CD14-positive monocyte (primary cell): ENCODE measurements at regions not wholly inside any gene's neighbourhood (a gene's known extent, or its start where the extent isn't known, plus 50 kb on each side); places are given as distances from the start of the nearest gene placed in this dataset.

ENCODE experiments used
- DNase-seq, 3 donors: peaks; one replicate each; pipeline ENCODE4 v3.0.0-alpha.2; 2011 to 2022
- H2AFZ ChIP-seq: 2 replicates; pipeline ENCODE4 v1.6.0; 2012; ENCODE audit warnings: mild to moderate bottlenecking, low read depth, low read length, inconsistent platforms; ENCODE audit not compliant: insufficient read depth, poor library complexity, severe bottlenecking
- H3K27ac ChIP-seq, 2 donors: 1 replicate in 1 of 2; 2 replicates in 1 of 2; pipeline ENCODE4 v1.5.1; 2012 to 2013; ENCODE audit warnings: low read length in 2 of 2, control low read depth in 1 of 2, inconsistent platforms in 1 of 2, low read depth in 1 of 2, mild to moderate bottlenecking in 1 of 2
- H3K27me3 ChIP-seq, 2 donors: one replicate each; pipeline versions ENCODE4 v1.6.0 to v1.6.1; 2011 to 2013; ENCODE audit warnings: low read length in 2 of 2; ENCODE audit not compliant: control insufficient read depth in 2 of 2, insufficient read depth in 2 of 2
- H3K36me3 ChIP-seq, 2 donors: replicated peaks in 1 of 2; 1 replicate in 1 of 2; 2 replicates in 1 of 2; pipeline versions ENCODE4 v1.5.1 to v1.6.1; 2012 to 2013; ENCODE audit warnings: low read length in 2 of 2, control low read depth in 1 of 2, inconsistent platforms in 1 of 2, mild to moderate bottlenecking in 1 of 2; ENCODE audit not compliant: insufficient read depth in 2 of 2, control insufficient read depth in 1 of 2
- H3K4me1 ChIP-seq, 2 donors: 1 replicate in 1 of 2; 2 replicates in 1 of 2; pipeline versions ENCODE4 v1.5.1 to v1.6.1; 2012 to 2013; ENCODE audit warnings: low read length in 2 of 2, control low read depth in 1 of 2, inconsistent platforms in 1 of 2, mild to moderate bottlenecking in 1 of 2, moderate library complexity in 1 of 2; ENCODE audit not compliant: insufficient read depth in 2 of 2, control insufficient read depth in 1 of 2
- H3K4me2 ChIP-seq: replicated peaks from 2 replicates; pipeline ENCODE3; 2012; ENCODE audit warnings: low read length, moderate library complexity, mild to moderate bottlenecking; ENCODE audit not compliant: poor library complexity, severe bottlenecking; ENCODE audit errors: extremely low read depth
- H3K4me3 ChIP-seq, 3 experiments: fragments of 200-600 bp in 1 of 3; sonication (generic) in 1 of 3; replicated peaks in 1 of 3; 1 replicate in 2 of 3; 2 replicates in 1 of 3; pipeline ENCODE4 v1.5.1; 2011 to 2013; ENCODE audit warnings: low read length in 3 of 3, mild to moderate bottlenecking in 3 of 3, control low read depth in 2 of 3, low read depth in 2 of 3, inconsistent platforms in 1 of 3, moderate library complexity in 1 of 3
- H3K79me2 ChIP-seq: 2 replicates; pipeline ENCODE4 v1.6.0; 2012; ENCODE audit warnings: mild to moderate bottlenecking, control low read depth, inconsistent platforms, low read length, moderate library complexity; ENCODE audit not compliant: insufficient read depth
- H3K9ac ChIP-seq: 2 replicates; pipeline ENCODE4 v1.6.0; 2017; ENCODE audit warnings: low read length, mild to moderate bottlenecking; ENCODE audit not compliant: insufficient read depth, poor library complexity, severe bottlenecking
- H3K9me3 ChIP-seq, 2 donors: replicated peaks in 1 of 2; 1 replicate in 1 of 2; 2 replicates in 1 of 2; pipeline versions ENCODE4 v1.5.1 to v1.6.1; 2012 to 2013; ENCODE audit warnings: low read length in 2 of 2, control low read depth in 1 of 2; ENCODE audit not compliant: control insufficient read depth in 1 of 2, insufficient read depth in 1 of 2
- H4K20me1 ChIP-seq: 2 replicates; pipeline ENCODE4 v1.6.0; 2012; ENCODE audit warnings: mild to moderate bottlenecking, low read length, control low read depth, moderate library complexity; ENCODE audit not compliant: insufficient read depth
- H3K27ac Mint-ChIP-seq, 7 donors: one replicate each; pipeline ENCODE4 v1.8.0; 2020; ENCODE audit warnings: mild to moderate bottlenecking in 7 of 7, mixed read lengths in 7 of 7, moderate library complexity in 6 of 7, inconsistent platforms in 2 of 7
- H3K27me3 Mint-ChIP-seq, 3 donors: one replicate each; pipeline ENCODE4 v1.8.0; 2021 to 2022; ENCODE audit warnings: low read depth in 3 of 3, mild to moderate bottlenecking in 3 of 3, mixed read lengths in 3 of 3, moderate library complexity in 3 of 3, inconsistent platforms in 1 of 3
- H3K36me3 Mint-ChIP-seq, 2 donors: one replicate each; pipeline ENCODE4 v1.8.0; 2020; ENCODE audit warnings: mixed read lengths in 2 of 2, inconsistent platforms in 1 of 2, mild to moderate bottlenecking in 1 of 2
- H3K4me1 Mint-ChIP-seq: one replicate; pipeline ENCODE4 v1.8.0; 2020; ENCODE audit warnings: mild to moderate bottlenecking, mixed read lengths
- H3K4me3 Mint-ChIP-seq, 2 donors: one replicate each; pipeline ENCODE4 v1.8.0; 2020; ENCODE audit warnings: mild to moderate bottlenecking in 2 of 2, mixed read lengths in 2 of 2, moderate library complexity in 1 of 2
- H3K9me3 Mint-ChIP-seq, 7 donors: one replicate each; pipeline ENCODE4 v1.8.0; 2020 to 2022; ENCODE audit warnings: mixed read lengths in 7 of 7, mild to moderate bottlenecking in 6 of 7, moderate library complexity in 6 of 7, inconsistent platforms in 2 of 7
- WGBS: methylation state at CpG from one replicate; pipeline ENCODE4 v1.1.5; 2013; ENCODE audit warnings: missing lambda C conversion rate; ENCODE audit not compliant: insufficient coverage; 5-methylcytosine and 5-hydroxymethylcytosine counted together
- intact Hi-C, 2 donors: fragments of 100-400 bp; cut with micrococcal nuclease; formaldehyde crosslinking; loops; one replicate each; pipeline versions ENCODE4 v1.15.0 to v1.15.1; 2023
- TF ChIP-seq, protein P1 (sequence below): fragments of 200-600 bp; IDR thresholded peaks from one replicate; pipeline ENCODE4 v1.8.0; 2022; ENCODE audit warnings: antibody characterized with exemption, mild to moderate bottlenecking

DNA sequence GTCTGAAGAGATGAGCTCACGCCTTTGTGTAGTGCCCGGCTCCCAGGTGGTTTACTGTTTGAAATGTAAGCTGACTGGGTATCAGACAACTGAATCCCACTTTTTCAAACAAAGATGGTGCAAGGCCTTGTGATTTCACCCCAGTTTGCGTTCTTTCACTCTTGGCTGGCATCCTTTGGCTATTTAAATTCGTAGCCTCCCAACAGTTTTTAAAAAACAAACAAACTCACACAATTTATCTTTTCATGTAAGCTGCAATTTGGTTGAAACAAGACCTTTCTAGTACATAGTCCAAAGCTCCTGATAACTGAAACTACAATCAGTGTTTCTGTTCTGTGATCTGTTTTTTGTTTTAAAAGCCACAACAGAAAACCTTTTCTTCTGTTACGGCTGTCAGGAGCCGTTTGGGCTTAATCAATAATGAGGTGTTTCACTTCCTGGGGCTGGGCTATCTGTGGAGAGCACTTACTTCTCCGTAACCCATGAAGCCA, 65.1 kb upstream of the NPAS1 start:
- peak overlapping the region in 1 of 3 experiments; percentile 78 for H3K4me3 ChIP-seq
- DNase-seq: no peak

DNA sequence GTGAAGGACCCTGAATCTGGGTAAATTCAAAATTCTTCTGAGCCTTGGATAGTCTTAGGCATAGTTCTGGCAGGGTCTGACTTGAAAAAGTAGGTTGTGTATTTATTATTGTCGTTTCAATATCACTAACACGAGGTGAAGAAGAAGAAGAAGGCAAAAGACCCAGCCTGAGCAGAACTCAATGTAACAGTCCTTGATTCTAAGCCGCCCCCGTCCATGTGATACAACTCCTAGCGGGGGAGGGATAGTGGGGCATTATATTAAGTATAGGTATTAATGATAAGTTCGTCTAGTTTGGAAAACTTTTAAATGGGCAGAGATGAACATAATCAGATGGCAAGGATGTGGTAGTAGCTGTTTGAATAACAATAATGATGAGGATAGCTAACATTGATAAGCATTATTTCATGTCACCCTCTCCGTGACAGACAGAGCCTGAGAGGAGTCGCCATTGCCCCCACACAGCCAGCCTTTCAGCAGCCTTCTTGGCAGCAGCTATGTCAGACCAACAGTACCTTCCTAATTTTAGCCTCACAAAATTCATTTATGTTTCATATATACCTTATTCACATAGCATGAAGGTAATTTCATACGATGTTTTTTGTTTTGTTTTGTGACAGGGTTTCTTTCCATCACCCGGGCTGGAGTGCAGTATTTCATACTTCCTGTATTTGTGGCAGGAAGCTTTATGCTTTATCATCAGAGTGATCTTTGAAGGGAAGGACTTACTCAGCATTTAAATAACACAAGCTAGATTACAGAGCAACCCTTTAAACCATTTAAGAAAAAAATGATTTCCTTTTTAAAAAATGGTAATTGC, 64.4 kb upstream of the NPAS1 start:
- Histone ChIP-seq H4K20me1 (peaks cover 9% of the 10 kb centered on the region), H3K4me2 (peak overlapping the region; percentile 76), H3K4me1 (peaks cover 11 to 15% of the 10 kb centered on the region in 2 donors), H2AFZ (peak overlapping the region; percentile 73), H3K79me2 (peaks cover 4% of the 10 kb centered on the region), H3K9me3 (no peaks in the 10 kb centered on the region), H3K27ac (peak overlapping the region; percentile 46 to 82), H3K4me3 (peak overlapping the region; percentile 56 to 96 (median 78)), H3K27me3 (no peaks in the 10 kb centered on the region), H3K9ac (peak overlapping the region; percentile 59), H3K36me3 (peaks cover 0 to 23% of the 10 kb centered on the region in 2 donors)
- TF ChIP-seq, protein P1, sequence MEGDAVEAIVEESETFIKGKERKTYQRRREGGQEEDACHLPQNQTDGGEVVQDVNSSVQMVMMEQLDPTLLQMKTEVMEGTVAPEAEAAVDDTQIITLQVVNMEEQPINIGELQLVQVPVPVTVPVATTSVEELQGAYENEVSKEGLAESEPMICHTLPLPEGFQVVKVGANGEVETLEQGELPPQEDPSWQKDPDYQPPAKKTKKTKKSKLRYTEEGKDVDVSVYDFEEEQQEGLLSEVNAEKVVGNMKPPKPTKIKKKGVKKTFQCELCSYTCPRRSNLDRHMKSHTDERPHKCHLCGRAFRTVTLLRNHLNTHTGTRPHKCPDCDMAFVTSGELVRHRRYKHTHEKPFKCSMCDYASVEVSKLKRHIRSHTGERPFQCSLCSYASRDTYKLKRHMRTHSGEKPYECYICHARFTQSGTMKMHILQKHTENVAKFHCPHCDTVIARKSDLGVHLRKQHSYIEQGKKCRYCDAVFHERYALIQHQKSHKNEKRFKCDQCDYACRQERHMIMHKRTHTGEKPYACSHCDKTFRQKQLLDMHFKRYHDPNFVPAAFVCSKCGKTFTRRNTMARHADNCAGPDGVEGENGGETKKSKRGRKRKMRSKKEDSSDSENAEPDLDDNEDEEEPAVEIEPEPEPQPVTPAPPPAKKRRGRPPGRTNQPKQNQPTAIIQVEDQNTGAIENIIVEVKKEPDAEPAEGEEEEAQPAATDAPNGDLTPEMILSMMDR: no peak
- H3K4me1 Mint-ChIP-seq: peaks cover 24% of the 10 kb centered on the region
- intact Hi-C loops: no loop called here
- DNase-seq: peak; percentile 24 to 50 (median 45)
- WGBS: 6% methylated on average over 3 of the region's 10 CpGs
- H3K9me3 Mint-ChIP-seq: no peaks in the 10 kb centered on the region
- H3K4me3 Mint-ChIP-seq: peak overlapping the region; percentile 83 to 93
- no peaks in the 10 kb centered on the region for H3K27me3 Mint-ChIP-seq
- peak overlapping the region; percentile 76 to 94 (median 87) for H3K27ac Mint-ChIP-seq
- peaks cover 6 to 14% of the 10 kb centered on the region in 2 donors for H3K36me3 Mint-ChIP-seq

More for the DNA sequence above, 65.1 kb upstream of the NPAS1 start:
- Mint-ChIP-seq H3K27ac (peak overlapping the region in 4 of 7 donors; percentile 37 to 94 (median 88)), H3K36me3 (peaks cover 6 to 15% of the 10 kb centered on the region in 2 donors), H3K27me3 (no peaks in the 10 kb centered on the region), H3K9me3 (no peaks in the 10 kb centered on the region), H3K4me3 (peak overlapping the region; percentile 83 to 93), H3K4me1 (peaks cover 24% of the 10 kb centered on the region)
- no peak overlapping the region for H3K9ac ChIP-seq
- no peaks in the 10 kb centered on the region for H3K27me3 ChIP-seq
- H3K9me3 ChIP-seq: no peaks in the 10 kb centered on the region
- peaks cover 11 to 15% of the 10 kb centered on the region in 2 donors for H3K4me1 ChIP-seq
- H3K4me2 ChIP-seq: peak overlapping the region; percentile 76
- H3K36me3 ChIP-seq: peaks cover 0 to 29% of the 10 kb centered on the region in 2 donors
- H4K20me1 ChIP-seq: peaks cover 9% of the 10 kb centered on the region
- peak overlapping the region; percentile 73 for H2AFZ ChIP-seq
- peaks cover 4% of the 10 kb centered on the region for H3K79me2 ChIP-seq
- intact Hi-C loops: no loop called here
- TF ChIP-seq, protein P1: no peak
- no peak overlapping the region for H3K27ac ChIP-seq
- WGBS: 35% methylated on average over 3 of the region's 7 CpGs
